ENCODE measurements at regions not wholly inside any gene's neighbourhood (a gene's known extent, or its start where the extent isn't known, plus 50 kb on each side); places are given as distances from the start of the nearest gene placed in this dataset.
"Not testable (repeated sequence)": the region's sequence is repeated elsewhere in the genome, so short reads cannot be mapped to it uniquely, and the experiment has no call there.

DNA sequence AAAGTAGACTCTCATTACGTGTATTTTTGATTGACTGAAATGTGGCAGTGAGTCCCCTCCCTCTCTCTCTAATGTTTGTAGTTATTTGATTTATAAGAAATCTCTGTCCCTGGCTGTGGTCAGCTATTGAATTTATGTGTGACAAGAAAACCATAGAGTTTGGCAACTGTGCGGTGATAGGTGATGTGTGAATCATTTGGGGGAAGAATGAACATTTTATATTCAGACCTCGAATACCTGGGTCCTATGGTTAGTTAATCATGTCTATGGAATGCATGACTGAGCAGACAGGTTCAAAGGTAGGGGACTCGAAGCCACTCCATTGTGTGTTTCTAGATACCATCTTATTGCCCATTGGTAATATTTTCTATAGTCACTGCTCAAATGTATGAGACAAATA, 712.1 kb downstream of the MECOM start:
- no peaks in the 10 kb centered on the region for H3K36me3 ChIP-seq
- TF ChIP-seq, protein P1, sequence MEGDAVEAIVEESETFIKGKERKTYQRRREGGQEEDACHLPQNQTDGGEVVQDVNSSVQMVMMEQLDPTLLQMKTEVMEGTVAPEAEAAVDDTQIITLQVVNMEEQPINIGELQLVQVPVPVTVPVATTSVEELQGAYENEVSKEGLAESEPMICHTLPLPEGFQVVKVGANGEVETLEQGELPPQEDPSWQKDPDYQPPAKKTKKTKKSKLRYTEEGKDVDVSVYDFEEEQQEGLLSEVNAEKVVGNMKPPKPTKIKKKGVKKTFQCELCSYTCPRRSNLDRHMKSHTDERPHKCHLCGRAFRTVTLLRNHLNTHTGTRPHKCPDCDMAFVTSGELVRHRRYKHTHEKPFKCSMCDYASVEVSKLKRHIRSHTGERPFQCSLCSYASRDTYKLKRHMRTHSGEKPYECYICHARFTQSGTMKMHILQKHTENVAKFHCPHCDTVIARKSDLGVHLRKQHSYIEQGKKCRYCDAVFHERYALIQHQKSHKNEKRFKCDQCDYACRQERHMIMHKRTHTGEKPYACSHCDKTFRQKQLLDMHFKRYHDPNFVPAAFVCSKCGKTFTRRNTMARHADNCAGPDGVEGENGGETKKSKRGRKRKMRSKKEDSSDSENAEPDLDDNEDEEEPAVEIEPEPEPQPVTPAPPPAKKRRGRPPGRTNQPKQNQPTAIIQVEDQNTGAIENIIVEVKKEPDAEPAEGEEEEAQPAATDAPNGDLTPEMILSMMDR (IDR thresholded peaks at IDR 0.05) = no peak
- no peaks in the 10 kb centered on the region for H3K27me3 ChIP-seq
- DNase-seq (ENCODE audit: low spot score) = no peak
- H3K4me1 ChIP-seq = no peaks in the 10 kb centered on the region
- H3K9me3 ChIP-seq = peaks cover 0 to 6% of the 10 kb centered on the region in 2 donors
- H3K4me3 ChIP-seq = no peak overlapping the region
- H3K27ac ChIP-seq = no peak overlapping the region

DNA sequence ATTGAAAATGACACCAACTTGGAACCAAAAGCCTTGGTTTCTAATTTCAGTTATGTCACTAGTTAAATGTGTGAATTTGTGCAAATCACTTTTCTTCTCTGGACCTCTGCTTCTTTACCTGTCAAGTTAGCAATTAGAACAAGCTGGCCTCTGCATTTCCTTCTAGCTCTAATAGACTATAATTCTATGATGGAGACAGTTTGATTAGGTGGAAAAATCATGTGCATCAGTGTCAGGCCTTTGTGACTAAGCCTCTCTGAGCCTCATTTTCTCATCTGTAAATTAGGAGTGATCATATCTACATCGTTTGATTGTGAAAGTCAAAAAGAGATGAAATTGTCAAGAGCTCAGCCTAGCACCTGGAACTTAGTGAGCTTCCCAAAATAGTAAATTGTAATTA, 712.9 kb downstream of the MECOM start:
- TF ChIP-seq, protein P1 (IDR thresholded peaks at IDR 0.05) = no peak
- H3K36me3 ChIP-seq = no peaks in the 10 kb centered on the region
- no peaks in the 10 kb centered on the region for H3K4me1 ChIP-seq
- no peak overlapping the region for H3K4me3 ChIP-seq
- DNase-seq (ENCODE audit: low spot score) = no peak
- peaks cover 0 to 6% of the 10 kb centered on the region in 2 donors for H3K9me3 ChIP-seq
- no peak overlapping the region for H3K27ac ChIP-seq
- H3K27me3 ChIP-seq = no peaks in the 10 kb centered on the region

DNA sequence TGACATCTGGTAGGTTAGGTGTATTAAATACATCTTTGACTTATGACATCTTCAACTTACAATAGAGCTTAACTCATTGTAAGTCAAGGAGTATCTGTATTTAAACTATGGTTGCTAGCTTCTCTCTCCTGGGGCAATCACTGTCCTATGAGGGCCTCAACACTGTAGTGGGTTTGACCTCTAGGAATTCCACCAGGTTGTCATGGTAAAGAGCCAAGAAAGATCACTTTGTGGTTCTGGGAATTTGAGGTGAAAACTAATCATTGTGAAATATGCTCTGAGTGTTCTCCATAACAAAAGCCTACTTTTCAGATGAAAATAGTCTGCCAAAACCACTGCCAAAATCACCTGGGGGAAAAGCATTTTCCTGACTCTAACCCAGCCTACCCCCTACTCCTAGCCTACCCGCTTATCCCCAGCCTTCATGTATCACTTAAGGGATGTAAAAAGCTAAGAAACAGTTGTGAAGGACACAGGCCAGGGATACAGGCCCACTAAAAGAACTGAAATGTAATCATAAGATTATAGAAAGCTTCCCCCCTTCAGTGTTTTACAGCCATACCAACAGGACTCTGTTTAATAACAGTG, 723.8 kb downstream of the MECOM start:
- Histone ChIP-seq H3K27me3 (no peaks in the 10 kb centered on the region), H3K4me3 (no peak overlapping the region), H3K27ac (no peak overlapping the region), H3K9me3 (peaks cover 0 to 13% of the 10 kb centered on the region in 2 donors), H3K4me1 (no peaks in the 10 kb centered on the region), H3K36me3 (no peaks in the 10 kb centered on the region)
- TF ChIP-seq, protein P1 (IDR thresholded peaks at IDR 0.05) = no peak
- DNase-seq (ENCODE audit: low spot score) = no peak

DNA sequence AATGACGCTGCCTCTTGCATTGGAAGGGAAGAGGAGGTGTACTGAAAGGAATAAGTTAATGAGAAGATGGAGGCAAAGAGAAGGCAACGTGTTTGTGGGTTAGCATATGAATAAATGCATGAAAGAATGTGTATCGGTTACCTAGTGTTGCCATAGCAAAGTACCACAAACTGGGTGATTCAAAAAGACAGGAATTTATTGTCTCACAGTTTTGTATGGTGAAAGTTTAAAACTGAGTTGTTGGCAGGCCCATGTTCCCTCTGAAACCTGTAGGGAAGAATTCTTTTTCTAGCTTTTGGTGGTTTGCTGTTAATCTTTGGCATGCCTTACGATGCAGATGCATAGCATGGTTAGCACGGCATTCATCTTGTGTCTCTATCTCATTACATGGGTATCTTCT, 729.9 kb downstream of the MECOM start:
- DNase-seq (ENCODE audit: low spot score) = no peak
- Histone ChIP-seq H3K27me3 (no peaks in the 10 kb centered on the region), H3K9me3 (peaks cover 0 to 13% of the 10 kb centered on the region in 2 donors), H3K27ac (no peak overlapping the region), H3K36me3 (no peaks in the 10 kb centered on the region), H3K4me1 (no peaks in the 10 kb centered on the region), H3K4me3 (no peak overlapping the region)
- TF ChIP-seq, protein P1 (IDR thresholded peaks at IDR 0.05) = no peak

DNA sequence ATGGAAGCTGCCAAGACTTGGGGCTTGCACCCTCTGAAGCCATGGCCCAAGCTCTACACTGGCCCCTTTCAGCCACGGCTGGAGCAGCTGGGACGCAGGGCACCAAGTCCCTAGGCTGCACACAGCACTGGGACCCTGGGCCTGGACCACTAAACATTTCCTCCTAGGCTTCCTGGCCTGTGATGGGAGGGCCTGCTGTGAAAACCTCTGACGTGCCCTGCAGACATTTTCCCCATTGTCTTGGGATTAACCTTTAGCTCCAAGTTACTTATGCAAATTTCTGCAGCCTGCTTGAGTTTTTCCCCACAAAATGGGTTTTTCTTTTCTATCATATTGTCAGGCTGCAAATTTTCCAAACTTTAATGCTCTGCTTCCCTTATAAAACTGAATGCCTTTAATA, 733.5 kb downstream of the MECOM start:
- not testable (repeated sequence) for H3K27ac ChIP-seq; DNase-seq (ENCODE audit: low spot score); H3K9me3 ChIP-seq; H3K4me3 ChIP-seq; H3K4me1 ChIP-seq; H3K36me3 ChIP-seq; H3K27me3 ChIP-seq

DNA sequence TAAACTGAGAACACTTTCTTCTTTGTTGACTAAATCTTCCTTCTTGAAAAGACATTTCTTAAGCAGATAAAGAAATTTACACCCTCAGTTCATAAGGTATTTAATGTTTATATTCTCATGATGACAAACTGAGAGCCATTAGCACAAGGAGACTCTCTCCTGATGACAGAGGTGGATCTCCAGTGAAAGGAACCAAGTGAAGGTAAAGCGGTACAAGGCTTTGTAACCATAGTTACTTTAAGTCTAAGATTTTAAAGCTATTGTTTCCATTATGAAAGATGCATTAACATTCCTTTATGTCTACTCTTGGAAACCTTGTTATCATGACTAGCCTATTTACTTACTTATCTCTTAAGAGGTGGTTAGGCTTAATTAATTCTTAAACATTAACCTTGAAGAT, 737.1 kb downstream of the MECOM start:
- DNase-seq (ENCODE audit: low spot score) = no peak
- Histone ChIP-seq H3K4me1 (no peaks in the 10 kb centered on the region), H3K27ac (no peak overlapping the region), H3K4me3 (no peak overlapping the region), H3K36me3 (no peaks in the 10 kb centered on the region), H3K9me3 (no peaks in the 10 kb centered on the region), H3K27me3 (no peaks in the 10 kb centered on the region)
- TF ChIP-seq, protein P1 (IDR thresholded peaks at IDR 0.05) = no peak

Data from right atrium auricular region (tissue), 2 donors.